Lower lobe of right lung (tissue), 2 donors: ENCODE measurements at regions not wholly inside any gene's neighbourhood (a gene's known extent, or its start where the extent isn't known, plus 50 kb on each side); places are given as distances from the start of the nearest gene placed in this dataset.
"Not testable (repeated sequence)": the region's sequence is repeated elsewhere in the genome, so short reads cannot be mapped to it uniquely, and the experiment has no call there.

Experiments
- ATAC-seq, 2 donors: fragments of 200-7000 bp; cut with Tn5 transposase; one replicate each; pipeline ENCODE4 v1.9.1; 2020 to 2022; ENCODE audit warnings: mild to moderate bottlenecking in 2 of 2, moderate library complexity in 2 of 2
- DNase-seq: peaks from one replicate; pipeline ENCODE4 v3.0.0-alpha.2; 2020
- H3K27ac ChIP-seq: fragments of 200-600 bp; one replicate; pipeline ENCODE4 v1.8.0; 2022
- H3K27me3 ChIP-seq: fragments of 200-600 bp; one replicate; pipeline ENCODE4 v1.8.0; 2022; ENCODE audit warnings: low read depth
- H3K36me3 ChIP-seq: fragments of 200-600 bp; one replicate; pipeline ENCODE4 v1.8.0; 2022; ENCODE audit warnings: mild to moderate bottlenecking
- H3K4me1 ChIP-seq: fragments of 200-600 bp; one replicate; pipeline ENCODE4 v1.8.0; 2022
- H3K4me3 ChIP-seq: fragments of 200-600 bp; one replicate; pipeline ENCODE4 v1.8.0; 2022; ENCODE audit warnings: mild to moderate bottlenecking
- H3K9me3 ChIP-seq: fragments of 200-600 bp; one replicate; pipeline ENCODE4 v1.8.0; 2022
- intact Hi-C: fragments of 100-400 bp; cut with DNase I; formaldehyde crosslinking; loops from one replicate; pipeline ENCODE4 v1.11.0; 2022
- TF ChIP-seq, protein P1 (sequence below): fragments of 200-600 bp; IDR thresholded peaks from one replicate; pipeline ENCODE4 v1.8.0; 2022; ENCODE audit warnings: antibody characterized with exemption, mild to moderate bottlenecking
- donor health status: DM: no; HTN: yes; CAD: no; lungs with severe emphysema.

- ATAC-seq (no peak), DNase-seq (no peak)
- Histone ChIP-seq H3K4me3 (no peak overlapping the region), H3K4me1 (no peaks in the 10 kb centered on the region), H3K36me3 (no peaks in the 10 kb centered on the region), H3K27ac (no peak overlapping the region), H3K9me3 (no peaks in the 10 kb centered on the region), H3K27me3 (no peaks in the 10 kb centered on the region)
- TF ChIP-seq, protein P1, sequence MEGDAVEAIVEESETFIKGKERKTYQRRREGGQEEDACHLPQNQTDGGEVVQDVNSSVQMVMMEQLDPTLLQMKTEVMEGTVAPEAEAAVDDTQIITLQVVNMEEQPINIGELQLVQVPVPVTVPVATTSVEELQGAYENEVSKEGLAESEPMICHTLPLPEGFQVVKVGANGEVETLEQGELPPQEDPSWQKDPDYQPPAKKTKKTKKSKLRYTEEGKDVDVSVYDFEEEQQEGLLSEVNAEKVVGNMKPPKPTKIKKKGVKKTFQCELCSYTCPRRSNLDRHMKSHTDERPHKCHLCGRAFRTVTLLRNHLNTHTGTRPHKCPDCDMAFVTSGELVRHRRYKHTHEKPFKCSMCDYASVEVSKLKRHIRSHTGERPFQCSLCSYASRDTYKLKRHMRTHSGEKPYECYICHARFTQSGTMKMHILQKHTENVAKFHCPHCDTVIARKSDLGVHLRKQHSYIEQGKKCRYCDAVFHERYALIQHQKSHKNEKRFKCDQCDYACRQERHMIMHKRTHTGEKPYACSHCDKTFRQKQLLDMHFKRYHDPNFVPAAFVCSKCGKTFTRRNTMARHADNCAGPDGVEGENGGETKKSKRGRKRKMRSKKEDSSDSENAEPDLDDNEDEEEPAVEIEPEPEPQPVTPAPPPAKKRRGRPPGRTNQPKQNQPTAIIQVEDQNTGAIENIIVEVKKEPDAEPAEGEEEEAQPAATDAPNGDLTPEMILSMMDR = no peak
- intact Hi-C loops = no loop called here
Measured at GRCh38 chr9:81002242-81002641, 687.1 kb downstream of the TLE1 start.

- Histone ChIP-seq H3K9me3 (no peaks in the 10 kb centered on the region), H3K27ac (no peak overlapping the region), H3K4me1 (no peaks in the 10 kb centered on the region), H3K36me3 (no peaks in the 10 kb centered on the region), H3K4me3 (no peak overlapping the region), H3K27me3 (no peaks in the 10 kb centered on the region)
- TF ChIP-seq, protein P1 = no peak
- intact Hi-C loops = no loop called here
- no peak for ATAC-seq
- no peak for DNase-seq
Measured at GRCh38 chr9:80995759-80996158, 693.6 kb downstream of the TLE1 start.

DNA sequence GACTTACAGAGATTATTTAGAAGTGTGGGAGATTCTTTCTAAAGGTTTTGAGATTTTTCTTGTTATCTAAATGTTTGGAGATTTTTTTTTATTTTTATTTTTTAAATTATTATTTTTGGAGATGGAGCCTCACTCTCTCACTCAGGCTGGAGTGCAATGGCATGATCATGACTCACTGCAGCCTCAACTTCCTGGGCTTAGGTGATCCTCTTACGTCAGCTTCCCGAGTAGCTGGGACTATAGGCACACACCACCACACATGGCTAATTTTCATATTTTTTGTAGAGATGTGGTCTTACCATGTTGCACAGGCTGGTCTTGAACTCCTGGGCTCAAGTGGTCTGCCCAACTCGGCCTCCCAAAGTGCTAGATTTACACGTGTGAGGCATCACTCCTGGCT, 694.5 kb downstream of the TLE1 start:
- TF ChIP-seq, protein P1 = no peak
- H3K4me3 ChIP-seq = no peak overlapping the region
- H3K9me3 ChIP-seq = no peaks in the 10 kb centered on the region
- no peaks in the 10 kb centered on the region for H3K27me3 ChIP-seq
- intact Hi-C loops = no loop called here
- no peaks in the 10 kb centered on the region for H3K36me3 ChIP-seq
- H3K27ac ChIP-seq = no peak overlapping the region
- H3K4me1 ChIP-seq = no peaks in the 10 kb centered on the region
- no peak for DNase-seq
- ATAC-seq = no peak

GRCh38 chr9:80985595-80985994, 703.8 kb downstream of the TLE1 start:
- intact Hi-C loops, H3K9me3 ChIP-seq, ATAC-seq, H3K4me3 ChIP-seq, DNase-seq, H3K36me3 ChIP-seq, H3K4me1 ChIP-seq, H3K27me3 ChIP-seq, H3K27ac ChIP-seq: not testable (repeated sequence)

- Histone ChIP-seq H3K4me1 (no peaks in the 10 kb centered on the region), H3K9me3 (peaks cover 10% of the 10 kb centered on the region), H3K36me3 (no peaks in the 10 kb centered on the region), H3K27me3 (no peaks in the 10 kb centered on the region), H3K27ac (no peak overlapping the region), H3K4me3 (no peak overlapping the region)
- DNase-seq = no peak
- TF ChIP-seq, protein P1 = no peak
- intact Hi-C loops = no loop called here
- ATAC-seq = no peak
Measured at GRCh38 chr9:80976403-80976802, 712.9 kb downstream of the TLE1 start.

- H3K4me1 ChIP-seq, H3K36me3 ChIP-seq, H3K27me3 ChIP-seq, DNase-seq, H3K9me3 ChIP-seq, H3K4me3 ChIP-seq, H3K27ac ChIP-seq, ATAC-seq, intact Hi-C loops: not testable (repeated sequence)
Measured at GRCh38 chr9:80970377-80970776, 719.0 kb downstream of the TLE1 start.

GRCh38 chr9:80968611-80969010, 720.7 kb downstream of the TLE1 start:
- Histone ChIP-seq H3K9me3 (no peaks in the 10 kb centered on the region), H3K4me1 (no peaks in the 10 kb centered on the region), H3K36me3 (no peaks in the 10 kb centered on the region), H3K4me3 (no peak overlapping the region), H3K27ac (no peak overlapping the region), H3K27me3 (no peaks in the 10 kb centered on the region)
- ATAC-seq = no peak
- intact Hi-C loops = no loop called here
- no peak for DNase-seq
- TF ChIP-seq, protein P1 = no peak
